Tibial artery (tissue), 4 donors: ENCODE measurements at regions not wholly inside any gene's neighbourhood (a gene's known extent, or its start where the extent isn't known, plus 50 kb on each side); places are given as distances from the start of the nearest gene placed in this dataset.

Experiments used
- DNase-seq, 2 donors: peaks; one replicate each; pipeline ENCODE4 v3.0.0-alpha.2; 2019
- H3K27ac ChIP-seq, 2 donors: fragments of 200-600 bp; sonication (generic) in 1 of 2; 1 replicate in 1 of 2; 2 replicates in 1 of 2; pipeline ENCODE4 v1.5.1; 2018 to 2019; ENCODE audit warnings: mild to moderate bottlenecking in 1 of 2
- H3K27me3 ChIP-seq, 2 donors: fragments of 200-600 bp; sonication (generic) in 1 of 2; one replicate each; pipeline versions ENCODE4 v1.5.1 to v1.6.0; 2016 to 2019
- H3K36me3 ChIP-seq, 3 donors: fragments of 200-600 bp; sonication (generic) in 2 of 3; one replicate each; pipeline ENCODE4 v1.5.1; 2016 to 2019; ENCODE audit warnings: mild to moderate bottlenecking in 2 of 3
- H3K4me1 ChIP-seq, 4 donors: fragments of 200-600 bp; sonication (generic) in 2 of 4; 1 replicate in 3 of 4; 2 replicates in 1 of 4; pipeline ENCODE4 v1.5.1; 2016 to 2019
- H3K4me3 ChIP-seq, 2 donors: fragments of 200-600 bp; sonication (generic) in 1 of 2; 1 replicate in 1 of 2; 2 replicates in 1 of 2; pipeline ENCODE4 v1.5.1; 2018 to 2019; ENCODE audit warnings: mild to moderate bottlenecking in 2 of 2
- H3K9me3 ChIP-seq, 3 donors: fragments of 200-600 bp; sonication (generic) in 1 of 3; one replicate each; pipeline ENCODE4 v1.5.1; 2016 to 2019
- intact Hi-C: fragments of 100-400 bp; cut with DNase I; formaldehyde crosslinking; loops from one replicate; pipeline ENCODE4 v1.15.0; 2023; ENCODE audit warnings: low total_unique reads
- TF ChIP-seq, protein P1 (sequence below), 2 experiments: fragments of 200-600 bp in 1 of 2; fragments of 450-650 bp in 1 of 2; IDR thresholded peaks; one replicate each; pipeline ENCODE4 v1.5.1; 2017 to 2019; ENCODE audit warnings: antibody characterized with exemption in 2 of 2, mild to moderate bottlenecking in 1 of 2, moderate library complexity in 1 of 2

DNA sequence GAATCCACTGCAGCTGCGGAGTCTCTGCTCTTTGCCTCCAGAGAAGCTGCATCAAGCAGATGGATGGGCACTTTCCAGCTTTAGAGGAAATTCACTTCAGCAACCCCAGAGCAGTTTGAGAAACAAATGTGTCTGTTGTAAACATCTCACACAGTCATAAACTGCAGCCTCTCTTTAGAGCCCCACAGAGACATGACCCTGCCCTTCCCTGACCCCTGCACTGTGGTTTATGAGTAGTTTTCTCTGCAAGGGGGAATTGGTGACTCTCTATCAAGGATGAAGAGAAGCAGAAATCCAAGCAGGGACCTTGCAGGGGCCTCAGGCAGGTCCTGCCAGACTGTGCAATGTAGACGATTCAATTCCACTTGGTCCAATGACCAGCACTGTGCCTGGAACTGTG is 160.2 kb downstream of the SH2D4B start:
- TF ChIP-seq, protein P1, sequence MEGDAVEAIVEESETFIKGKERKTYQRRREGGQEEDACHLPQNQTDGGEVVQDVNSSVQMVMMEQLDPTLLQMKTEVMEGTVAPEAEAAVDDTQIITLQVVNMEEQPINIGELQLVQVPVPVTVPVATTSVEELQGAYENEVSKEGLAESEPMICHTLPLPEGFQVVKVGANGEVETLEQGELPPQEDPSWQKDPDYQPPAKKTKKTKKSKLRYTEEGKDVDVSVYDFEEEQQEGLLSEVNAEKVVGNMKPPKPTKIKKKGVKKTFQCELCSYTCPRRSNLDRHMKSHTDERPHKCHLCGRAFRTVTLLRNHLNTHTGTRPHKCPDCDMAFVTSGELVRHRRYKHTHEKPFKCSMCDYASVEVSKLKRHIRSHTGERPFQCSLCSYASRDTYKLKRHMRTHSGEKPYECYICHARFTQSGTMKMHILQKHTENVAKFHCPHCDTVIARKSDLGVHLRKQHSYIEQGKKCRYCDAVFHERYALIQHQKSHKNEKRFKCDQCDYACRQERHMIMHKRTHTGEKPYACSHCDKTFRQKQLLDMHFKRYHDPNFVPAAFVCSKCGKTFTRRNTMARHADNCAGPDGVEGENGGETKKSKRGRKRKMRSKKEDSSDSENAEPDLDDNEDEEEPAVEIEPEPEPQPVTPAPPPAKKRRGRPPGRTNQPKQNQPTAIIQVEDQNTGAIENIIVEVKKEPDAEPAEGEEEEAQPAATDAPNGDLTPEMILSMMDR (IDR thresholded peaks at IDR 0.05): no peak
- no peak for DNase-seq
- H3K27ac ChIP-seq: no peak overlapping the region

DNA sequence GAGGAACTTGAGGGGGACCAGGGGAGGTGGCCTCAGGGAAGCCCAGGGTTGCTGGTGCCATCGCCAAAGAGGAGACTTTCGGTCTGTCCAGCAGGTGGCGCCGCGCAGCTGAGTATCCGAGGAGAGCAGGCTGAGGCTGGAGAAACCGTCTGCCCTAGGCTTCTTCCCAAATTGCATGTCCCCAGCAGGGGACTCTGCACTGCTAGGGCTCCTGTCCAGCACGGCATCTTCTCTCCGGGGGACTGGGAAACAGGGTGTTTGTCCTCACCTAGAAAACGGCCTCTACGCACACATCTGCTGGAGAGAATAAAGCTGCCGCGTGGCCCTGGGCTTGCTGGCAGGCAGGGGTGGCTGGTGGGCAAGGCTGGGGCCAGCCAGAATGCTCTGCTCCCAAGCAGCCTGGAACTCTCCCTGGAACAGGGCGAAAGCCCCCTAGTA is 161.9 kb downstream of the SH2D4B start:
- Histone ChIP-seq H3K4me3 (no peak overlapping the region), H3K27me3 (peaks cover 0 to 6% of the 10 kb centered on the region in 2 donors), H3K36me3 (no peaks in the 10 kb centered on the region), H3K9me3 (no peaks in the 10 kb centered on the region), H3K27ac (no peak overlapping the region), H3K4me1 (no peaks in the 10 kb centered on the region)
- intact Hi-C loops: no loop called here
- TF ChIP-seq, protein P1 (IDR thresholded peaks at IDR 0.05): peak; percentile 59 to 65
- peak; percentile 70 to 75 for DNase-seq

More for the DNA sequence above, 160.2 kb downstream of the SH2D4B start:
- Histone ChIP-seq H3K4me1 (no peaks in the 10 kb centered on the region), H3K27me3 (peaks cover 0 to 6% of the 10 kb centered on the region in 2 donors), H3K9me3 (no peaks in the 10 kb centered on the region), H3K4me3 (no peak overlapping the region), H3K36me3 (no peaks in the 10 kb centered on the region)
- intact Hi-C loops: no loop called here

DNA sequence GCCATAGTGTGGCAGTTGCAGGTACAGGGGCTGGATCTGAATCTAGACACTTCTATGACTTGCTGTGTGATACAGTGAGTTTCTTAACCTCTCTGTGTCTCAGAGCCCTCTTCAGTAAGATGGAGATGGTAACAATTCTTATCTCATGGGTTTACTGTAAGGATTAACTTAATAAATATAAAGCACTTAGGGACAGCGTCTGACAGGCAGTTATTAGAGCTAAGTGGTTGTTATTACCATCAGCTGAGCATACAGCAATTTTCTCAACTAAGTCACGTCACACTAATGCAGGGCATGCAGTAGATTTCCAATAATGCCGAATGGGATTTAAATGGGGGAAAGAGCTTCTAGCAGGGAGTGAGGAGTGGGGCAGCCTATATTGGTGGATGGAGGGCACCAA is 162.6 kb downstream of the SH2D4B start:
- intact Hi-C loops: no loop called here
- no peaks in the 10 kb centered on the region for H3K36me3 ChIP-seq
- no peak overlapping the region for H3K27ac ChIP-seq
- H3K9me3 ChIP-seq: no peaks in the 10 kb centered on the region
- TF ChIP-seq, protein P1 (IDR thresholded peaks at IDR 0.05): no peak
- DNase-seq: no peak
- peaks cover 0 to 6% of the 10 kb centered on the region in 2 donors for H3K27me3 ChIP-seq
- no peaks in the 10 kb centered on the region for H3K4me1 ChIP-seq
- H3K4me3 ChIP-seq: no peak overlapping the region

DNA sequence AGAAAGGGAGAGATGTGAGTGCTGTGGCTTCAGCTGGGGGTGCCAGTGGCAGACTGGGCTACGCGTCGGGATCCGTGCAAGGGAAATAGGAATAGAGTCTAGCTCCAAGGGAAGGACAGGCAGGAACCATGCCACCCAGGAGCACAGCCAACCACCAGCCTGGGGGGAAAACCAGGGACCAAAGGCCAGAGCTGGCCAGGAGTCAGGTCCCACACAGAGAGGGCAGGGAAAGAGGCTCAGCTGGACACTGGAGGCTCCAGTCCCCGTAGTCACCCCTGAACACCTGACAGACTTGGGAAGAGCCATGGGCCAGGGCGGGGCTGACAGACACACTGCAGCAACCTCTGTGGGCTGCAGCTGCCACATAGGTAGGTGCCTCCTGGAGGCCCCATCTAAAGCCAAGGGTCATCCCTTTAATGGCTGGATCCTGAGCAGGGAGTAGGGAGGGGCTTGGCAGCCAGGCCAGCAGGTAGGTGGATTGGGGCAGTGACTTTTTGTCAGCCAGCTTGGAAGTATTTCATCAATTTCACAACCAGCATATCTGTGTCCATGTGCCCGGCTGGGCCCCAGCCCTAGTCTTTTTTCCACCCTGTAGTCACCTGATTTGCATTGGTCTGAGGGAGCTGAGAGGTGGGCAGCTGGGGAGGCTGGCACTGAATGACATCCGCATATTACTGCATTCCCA is 163.2 kb downstream of the SH2D4B start:
- no peaks in the 10 kb centered on the region for H3K9me3 ChIP-seq
- peaks cover 0 to 6% of the 10 kb centered on the region in 2 donors for H3K27me3 ChIP-seq
- no peak for DNase-seq
- H3K4me3 ChIP-seq: no peak overlapping the region
- H3K36me3 ChIP-seq: no peaks in the 10 kb centered on the region
- no peaks in the 10 kb centered on the region for H3K4me1 ChIP-seq
- no peak overlapping the region for H3K27ac ChIP-seq
- TF ChIP-seq, protein P1 (IDR thresholded peaks at IDR 0.05): no peak
- intact Hi-C loops: no loop called here

DNA sequence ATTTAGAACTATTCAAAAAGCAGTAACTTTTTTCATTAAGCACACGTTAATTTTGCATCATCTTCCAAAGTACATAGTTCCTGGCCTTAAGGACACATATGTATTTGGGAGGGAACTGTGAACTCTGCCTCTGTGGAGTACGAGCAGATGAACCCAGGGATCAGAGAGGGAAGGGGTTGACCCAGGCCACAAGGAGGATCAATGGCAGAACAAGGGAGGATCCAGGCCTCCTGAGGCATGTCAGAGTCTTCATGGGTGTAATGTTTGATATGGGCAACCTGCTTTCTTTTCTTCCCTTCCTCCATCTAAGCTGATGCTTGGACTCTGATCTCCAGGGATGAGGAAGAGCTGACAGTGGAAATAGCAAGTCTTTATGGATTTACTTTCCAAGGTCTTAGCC is 164.0 kb downstream of the SH2D4B start:
- Histone ChIP-seq H3K4me1 (no peaks in the 10 kb centered on the region), H3K27ac (no peak overlapping the region), H3K27me3 (peaks cover 0 to 6% of the 10 kb centered on the region in 2 donors), H3K9me3 (no peaks in the 10 kb centered on the region), H3K36me3 (no peaks in the 10 kb centered on the region), H3K4me3 (no peak overlapping the region)
- TF ChIP-seq, protein P1 (IDR thresholded peaks at IDR 0.05): no peak
- no peak for DNase-seq
- intact Hi-C loops: no loop called here
